NCI-H446 (cell line): ENCODE measurements at regions not wholly inside any gene's neighbourhood (a gene's known extent, or its start where the extent isn't known, plus 50 kb on each side); places are given as distances from the start of the nearest gene placed in this dataset.

Experiments used
- DNase-seq, 2 experiments: peaks; one replicate each; lab custom pipeline; 2025; lab: John Stamatoyannopoulos, UW

DNA sequence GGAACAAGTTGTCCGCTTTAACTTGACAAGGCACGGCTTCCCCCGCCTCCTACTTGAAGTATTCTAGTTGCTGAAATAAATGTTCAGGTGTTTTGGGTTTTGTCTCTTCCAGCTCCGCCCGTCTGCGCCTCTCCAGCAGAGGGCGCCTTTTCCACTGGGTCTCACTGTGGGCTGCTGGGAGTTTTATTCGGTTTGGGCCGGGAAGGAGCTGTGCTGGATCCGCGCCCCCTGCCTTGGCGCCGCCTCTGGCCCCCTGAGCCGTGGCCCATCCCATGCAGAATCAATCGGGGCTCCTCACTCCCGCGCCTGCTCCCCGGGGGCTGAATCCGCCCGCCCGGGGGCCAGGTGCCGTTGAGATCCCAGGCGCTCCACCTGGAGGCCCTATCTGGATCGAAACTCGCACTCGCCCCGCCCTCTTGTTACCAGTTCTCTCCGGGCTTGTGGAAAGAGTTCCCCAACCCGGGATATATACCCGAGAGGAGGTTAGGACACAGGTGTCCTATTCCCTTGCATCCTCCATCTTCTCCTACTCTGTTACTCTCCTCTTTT lies 51.0 kb upstream of the TCF21 start:
- peak in 1 of 2 experiments; percentile 31 for DNase-seq
